Epithelial cell of prostate (primary cell): ENCODE measurements at regions not wholly inside any gene's neighbourhood (a gene's known extent, or its start where the extent isn't known, plus 50 kb on each side); places are given as distances from the start of the nearest gene placed in this dataset.

Experiments used
- DNase-seq: peaks from one replicate; pipeline ENCODE4 v3.0.0-alpha.2; 2011; ENCODE audit warnings: low read depth, low spot score
- H3K27ac ChIP-seq: fragments of 450-650 bp; 2 replicates; pipeline ENCODE4 v1.5.1; 2017; ENCODE audit warnings: mild to moderate bottlenecking

DNA sequence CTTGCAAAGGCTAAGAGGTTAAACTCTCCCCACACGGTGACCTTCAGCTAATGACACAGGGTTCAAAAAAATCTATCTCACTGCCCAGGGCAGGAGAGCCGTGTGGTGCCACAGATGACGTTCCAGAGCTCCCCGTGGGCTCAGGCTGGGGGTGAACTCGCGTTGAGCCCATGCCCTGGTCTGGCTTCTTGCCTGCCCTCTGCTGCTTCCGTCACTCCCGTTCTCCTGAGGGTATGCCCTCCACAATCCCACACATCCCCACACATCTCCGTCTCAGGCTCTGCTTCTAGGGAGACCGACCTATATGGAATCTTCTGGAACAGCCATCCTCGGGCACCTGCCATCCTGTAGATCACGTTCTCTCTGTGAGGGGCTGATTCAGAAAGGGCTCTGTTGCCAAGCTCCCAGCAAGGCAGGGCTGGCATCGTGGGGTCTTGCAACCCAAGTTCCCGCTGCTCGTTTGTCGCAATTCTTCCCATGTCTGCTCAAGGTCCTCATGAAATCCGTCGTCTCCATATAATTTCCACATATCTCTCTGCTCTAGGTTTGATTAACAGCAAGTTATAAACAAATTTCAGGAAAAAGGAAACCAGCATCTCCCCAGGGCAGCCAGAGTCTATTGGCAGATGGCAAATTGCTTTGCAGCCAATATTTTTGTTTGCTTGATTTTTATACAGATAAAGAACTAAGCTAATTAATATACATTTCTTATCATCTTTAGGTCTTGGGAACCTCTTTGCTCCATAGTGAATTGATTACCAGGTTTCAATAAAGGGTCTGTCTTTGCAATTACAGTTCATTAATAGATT lies 278.2 kb downstream of the PTPRU start:
- DNase-seq, result no peak
- H3K27ac ChIP-seq, result no peak overlapping the region

DNA sequence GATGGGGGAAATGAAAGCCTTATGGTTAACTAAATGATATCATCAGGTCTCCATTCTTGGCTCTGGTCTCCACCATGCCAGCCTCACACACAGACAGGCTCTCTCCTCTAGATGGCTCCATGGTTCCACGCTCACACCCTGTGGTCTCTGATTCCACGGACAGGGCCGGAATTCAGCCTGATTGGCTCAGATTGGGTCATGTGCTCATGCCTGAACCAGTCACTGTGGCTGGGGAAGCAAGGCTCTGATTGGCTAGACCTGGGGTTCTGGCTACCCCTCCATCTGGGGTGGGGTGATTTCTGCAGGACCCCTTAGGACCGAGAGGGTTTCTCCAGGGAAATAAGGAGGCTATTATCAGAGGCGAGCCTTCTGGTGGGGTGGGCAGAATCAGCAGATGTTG lies 277.0 kb downstream of the PTPRU start:
- peak; percentile 24 for DNase-seq

DNA sequence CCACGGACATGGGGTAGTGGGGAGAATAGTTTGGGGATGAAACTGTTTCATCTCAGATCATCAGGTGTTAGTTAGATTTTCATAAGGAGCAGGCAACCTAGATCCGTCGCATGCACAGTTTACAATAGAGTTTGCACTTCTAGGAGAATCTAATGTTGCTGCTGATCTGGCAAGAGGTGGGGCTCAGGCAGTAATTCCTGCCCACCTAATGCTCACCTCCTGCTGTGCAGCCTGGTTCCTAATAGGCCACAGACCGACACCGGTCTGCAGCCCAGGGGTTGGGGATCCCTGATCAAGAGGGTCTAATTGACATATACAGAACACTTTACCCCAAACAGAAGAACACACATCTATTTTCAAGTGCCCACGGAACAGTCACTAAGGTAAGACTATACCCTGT lies 275.1 kb downstream of the PTPRU start:
- DNase-seq, result no peak
- H3K27ac ChIP-seq, result no peak overlapping the region

More for the DNA sequence above, 277.0 kb downstream of the PTPRU start:
- H3K27ac ChIP-seq, result no peak overlapping the region

DNA sequence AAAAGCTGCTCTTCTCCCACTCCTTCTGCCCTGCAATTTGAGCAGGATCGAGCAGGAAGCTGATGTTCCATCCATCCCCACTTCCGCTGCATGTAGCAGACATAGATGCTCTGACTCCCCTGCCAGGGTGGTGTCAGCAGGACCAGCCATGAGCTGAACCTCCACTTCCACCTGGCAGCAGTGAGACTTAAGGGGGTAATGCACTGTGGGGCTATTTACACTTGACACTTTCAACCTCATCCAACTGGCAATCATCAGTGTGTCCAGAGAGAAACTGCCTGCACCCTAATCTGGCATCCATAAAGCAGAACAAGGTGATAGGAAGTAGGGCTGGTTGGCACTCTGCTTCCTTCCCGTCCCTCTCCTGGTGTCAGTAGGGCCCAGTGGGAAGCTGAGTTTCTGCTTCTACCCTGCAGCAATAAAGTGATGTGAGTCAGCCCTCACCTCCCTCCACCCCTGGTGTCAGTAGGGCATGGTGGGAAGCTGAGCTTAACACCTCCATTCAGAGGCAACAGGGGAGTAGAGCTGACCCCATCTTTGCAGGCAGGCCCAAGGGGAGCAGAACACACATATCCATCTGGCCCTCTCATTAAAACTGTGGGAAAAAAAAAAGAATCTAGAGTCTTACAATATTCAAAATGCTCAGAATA lies 272.3 kb downstream of the PTPRU start:
- no peak for DNase-seq
- no peak overlapping the region for H3K27ac ChIP-seq

DNA sequence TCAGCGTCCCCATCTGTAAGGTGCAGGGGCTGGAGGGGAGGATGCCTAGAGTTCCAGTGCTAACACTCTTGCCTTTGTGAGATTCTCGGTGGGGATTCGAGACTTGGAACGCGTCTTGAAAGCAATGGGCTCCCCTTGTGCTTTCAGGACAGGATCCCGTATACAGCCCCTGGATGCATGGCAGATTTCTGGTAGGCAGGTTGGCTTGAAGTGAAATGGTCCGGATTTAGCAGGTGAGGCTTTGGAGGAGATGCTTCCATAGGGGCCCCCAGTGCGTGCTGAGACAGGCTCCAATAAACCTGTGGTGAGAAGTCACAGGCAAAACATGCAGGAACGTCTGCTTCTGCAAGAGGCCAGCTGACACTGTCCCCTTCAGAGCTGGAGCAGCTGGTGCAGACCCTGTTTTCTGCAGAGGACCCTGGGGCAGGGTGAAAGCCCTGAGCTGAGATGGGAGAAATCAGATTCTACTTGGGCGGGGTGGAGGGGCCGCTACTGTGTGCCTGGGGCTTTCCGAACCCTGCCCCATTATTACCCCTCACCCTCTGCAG lies 270.4 kb downstream of the PTPRU start:
- H3K27ac ChIP-seq, result no peak overlapping the region
- DNase-seq, result no peak

DNA sequence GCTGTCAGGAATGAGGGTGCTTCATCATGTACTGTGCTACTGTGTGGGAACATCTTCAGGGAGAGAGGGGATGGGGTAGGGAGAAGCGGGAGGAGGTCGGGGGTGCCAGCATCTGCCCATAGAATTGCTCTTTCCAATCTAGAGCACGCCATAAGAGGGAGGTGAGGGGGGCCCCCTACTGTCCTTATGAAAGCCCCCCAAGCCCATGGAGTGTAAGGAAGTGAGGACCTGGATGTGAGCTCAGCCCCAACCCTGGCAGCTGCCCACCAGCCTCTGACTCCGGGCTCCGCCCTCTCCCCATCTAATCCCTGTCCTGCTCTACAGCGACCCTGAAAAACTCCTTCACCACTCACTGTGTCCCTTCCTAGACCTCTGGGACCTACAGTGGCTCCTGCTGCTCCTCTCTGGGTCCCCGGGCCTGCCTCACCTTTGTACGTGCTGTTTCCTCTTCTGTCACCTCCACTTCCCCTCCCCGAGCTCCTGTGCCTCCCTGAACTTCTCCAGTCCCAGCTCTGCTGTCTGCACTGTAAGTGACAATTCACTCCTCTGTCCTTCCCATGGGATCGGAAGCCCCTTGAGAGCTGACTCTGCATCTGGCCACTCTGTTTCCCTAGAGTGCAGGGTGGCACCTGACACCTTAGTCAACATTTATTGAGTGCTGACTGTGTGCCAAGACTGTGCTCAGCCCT lies 269.4 kb downstream of the PTPRU start:
- H3K27ac ChIP-seq, result no peak overlapping the region
- DNase-seq, result no peak

DNA sequence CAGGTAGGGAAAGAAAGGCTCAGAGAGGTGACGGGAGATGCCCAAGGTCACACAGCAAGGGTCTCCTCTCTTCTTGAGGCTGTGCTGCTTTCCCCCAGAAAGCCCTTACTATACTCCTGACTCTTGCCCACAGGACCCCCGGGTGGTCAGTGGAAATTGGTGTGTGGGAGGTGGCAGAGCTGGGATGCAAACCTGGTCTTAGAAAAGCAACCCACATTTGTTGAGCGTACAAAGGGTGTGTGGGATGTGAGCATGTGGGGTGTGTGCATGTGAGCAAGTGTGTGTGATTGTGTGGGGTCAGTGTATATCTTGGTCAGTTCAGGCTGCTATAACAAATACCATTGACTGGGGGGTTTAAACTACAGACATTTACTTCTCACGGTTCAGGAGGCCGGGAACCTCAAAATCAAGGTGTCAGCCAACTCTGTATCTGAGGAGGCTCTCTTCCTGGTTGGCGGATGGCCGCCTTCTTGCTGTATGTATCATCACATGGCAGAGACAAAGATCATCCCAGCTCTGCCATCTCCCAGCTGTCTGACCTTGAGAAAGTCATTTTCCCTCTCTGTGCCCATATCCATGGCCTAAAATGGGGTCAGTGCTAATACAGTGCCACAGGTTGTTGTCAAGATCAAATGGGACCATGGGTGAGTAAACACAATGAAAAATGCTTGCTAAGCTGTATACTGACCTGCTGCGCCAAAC lies 268.5 kb downstream of the PTPRU start:
- no peak overlapping the region for H3K27ac ChIP-seq
- DNase-seq, result no peak

DNA sequence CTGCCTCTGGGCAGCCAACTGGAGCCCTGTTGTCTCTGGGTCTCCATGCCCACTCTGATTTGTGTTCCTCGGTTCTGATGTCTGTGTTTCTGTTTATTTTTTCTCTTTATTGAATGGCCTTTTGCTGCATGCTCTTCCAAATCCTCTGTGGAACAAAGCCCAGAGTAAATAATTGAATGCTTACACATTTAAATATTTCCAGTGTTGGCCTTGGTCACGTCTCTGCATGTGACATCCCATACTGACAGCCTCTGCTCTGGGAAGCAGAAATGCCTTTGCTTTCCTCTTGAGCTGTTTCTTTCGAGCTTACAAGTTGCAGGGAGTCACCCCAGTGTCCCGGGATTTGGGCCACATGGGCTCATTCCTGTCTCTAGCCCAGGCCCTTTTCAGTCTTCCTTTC lies 267.9 kb downstream of the PTPRU start:
- DNase-seq, result no peak
- H3K27ac ChIP-seq, result no peak overlapping the region

DNA sequence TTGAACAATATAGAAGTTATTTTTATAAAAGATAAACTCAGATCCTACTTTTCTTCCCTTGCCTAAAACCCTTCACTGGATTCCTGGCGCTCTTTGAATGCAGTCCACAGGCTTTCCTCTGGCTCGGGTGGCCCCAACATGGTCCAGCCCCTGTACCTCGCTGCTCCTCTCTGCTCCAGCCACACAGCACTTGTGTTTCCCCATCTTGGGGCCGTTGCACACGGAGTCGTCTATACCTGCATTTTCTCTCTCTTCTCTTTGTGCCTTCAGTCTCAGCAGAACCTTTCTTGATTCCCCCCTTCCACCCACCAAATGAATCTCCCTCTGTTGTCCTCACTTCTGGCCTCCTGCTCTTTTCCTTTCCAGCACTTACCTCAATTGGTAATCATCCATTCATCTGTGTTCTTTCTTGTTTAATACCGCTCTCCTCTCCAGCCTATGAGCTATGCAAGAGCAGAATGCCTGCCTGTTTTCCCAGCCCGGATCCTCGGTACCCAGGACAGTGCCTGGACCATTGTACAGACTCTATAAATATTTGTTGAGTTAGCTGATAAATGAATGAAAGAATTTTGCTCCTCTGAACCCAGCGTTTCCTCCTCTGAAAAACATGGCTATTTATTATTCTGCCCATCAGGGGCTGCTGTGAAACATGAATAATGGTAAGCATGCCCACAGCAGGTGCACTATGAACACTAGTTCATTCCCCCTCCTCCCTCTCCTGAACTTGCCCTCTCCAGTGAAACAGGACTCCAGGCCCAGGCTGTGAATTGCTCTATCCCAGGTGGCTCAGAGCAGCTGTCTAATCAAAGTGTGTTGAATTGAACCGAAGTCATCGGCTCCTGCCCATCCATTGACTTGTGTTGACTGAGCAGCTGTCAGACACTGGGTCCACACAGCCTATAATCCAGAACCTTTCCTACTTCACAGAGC lies 266.9 kb downstream of the PTPRU start:
- H3K27ac ChIP-seq, result no peak overlapping the region
- no peak for DNase-seq

DNA sequence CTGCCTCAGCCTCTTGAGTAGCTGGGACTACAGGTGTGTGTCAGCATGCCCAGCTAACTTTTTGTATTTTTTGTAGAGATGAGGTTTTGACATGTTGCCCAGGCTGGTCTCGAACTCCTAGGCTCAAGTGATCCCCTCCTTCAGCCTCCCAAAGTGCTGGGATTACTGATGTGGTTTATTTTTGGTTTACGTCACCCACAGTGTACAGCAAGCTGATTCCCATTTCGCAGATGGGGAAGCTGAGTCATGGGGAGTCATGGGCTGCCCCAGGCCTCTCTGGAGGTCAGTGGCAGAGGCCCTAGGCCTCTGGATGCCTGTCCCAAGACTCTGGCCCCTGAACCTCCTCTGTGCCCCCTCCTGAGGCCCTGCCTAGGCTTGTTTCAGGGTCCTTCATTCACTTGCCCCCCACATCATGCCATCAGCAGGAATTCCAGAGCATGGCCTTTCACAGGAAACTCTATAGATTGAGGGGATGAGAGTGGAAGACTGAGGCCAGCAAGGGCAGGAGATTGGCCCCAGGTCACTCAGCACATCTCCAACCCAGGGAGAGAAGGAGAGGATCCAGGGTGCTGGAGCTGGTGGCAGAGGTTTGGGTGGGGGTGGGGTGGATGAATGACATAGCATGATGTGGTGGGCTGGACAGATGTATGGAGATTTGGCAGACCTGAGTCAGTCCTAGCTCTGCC lies 266.0 kb downstream of the PTPRU start:
- no peak overlapping the region for H3K27ac ChIP-seq
- no peak for DNase-seq

DNA sequence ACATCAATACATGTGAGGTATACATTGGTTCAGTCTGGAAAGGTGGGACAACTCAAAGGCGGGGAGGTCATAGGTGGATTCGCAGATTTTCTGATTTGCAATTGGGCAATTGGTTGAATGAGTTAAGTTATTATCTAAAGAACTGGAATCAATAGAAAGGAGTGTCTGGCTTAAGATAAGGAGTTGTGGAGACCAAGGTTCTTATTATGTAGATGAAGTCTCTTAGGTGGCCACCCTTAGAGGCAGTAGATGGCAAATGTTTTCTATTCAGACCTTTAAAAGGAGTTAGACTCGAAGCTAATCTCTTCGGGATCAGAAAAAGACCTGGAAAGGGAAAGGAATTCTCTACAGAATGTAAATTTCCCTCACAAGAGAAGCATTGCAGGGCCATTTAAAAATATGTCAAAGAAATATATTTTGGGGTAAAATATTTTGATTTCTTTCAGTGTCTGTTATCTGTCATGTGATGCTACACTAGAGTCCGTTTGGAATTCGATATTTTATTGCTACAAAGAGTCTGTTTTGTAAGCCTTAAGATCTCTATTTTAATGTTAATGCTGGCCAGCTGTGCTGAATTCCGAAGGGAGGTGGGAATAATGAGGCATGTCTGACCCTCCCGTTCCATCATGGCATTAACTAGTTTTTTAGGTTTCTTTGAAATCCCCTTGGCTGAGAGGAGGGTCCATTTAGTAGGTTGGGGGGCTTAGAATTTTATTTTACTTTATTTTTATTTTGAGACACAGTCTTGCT lies 265.1 kb downstream of the PTPRU start:
- no peak for DNase-seq
- no peak overlapping the region for H3K27ac ChIP-seq

DNA sequence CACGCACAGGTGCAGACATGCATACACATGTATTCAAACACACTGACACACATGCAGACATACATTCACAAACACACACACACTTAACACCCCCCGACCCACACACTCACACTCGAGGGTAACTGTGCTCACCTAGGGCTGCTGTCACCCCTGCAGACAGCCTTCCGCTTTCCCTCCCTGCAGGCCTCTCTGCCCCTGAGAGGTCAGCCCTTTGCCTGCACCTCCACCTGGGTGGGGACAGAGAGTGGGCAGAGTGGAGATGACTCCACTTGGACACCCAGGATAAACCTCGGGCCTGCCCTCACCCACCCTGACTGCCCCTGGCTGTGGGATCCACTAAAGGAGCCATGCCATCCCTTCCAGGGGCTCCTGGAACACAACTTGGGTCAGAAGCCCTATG lies 264.3 kb downstream of the PTPRU start:
- no peak overlapping the region for H3K27ac ChIP-seq
- DNase-seq, result no peak

DNA sequence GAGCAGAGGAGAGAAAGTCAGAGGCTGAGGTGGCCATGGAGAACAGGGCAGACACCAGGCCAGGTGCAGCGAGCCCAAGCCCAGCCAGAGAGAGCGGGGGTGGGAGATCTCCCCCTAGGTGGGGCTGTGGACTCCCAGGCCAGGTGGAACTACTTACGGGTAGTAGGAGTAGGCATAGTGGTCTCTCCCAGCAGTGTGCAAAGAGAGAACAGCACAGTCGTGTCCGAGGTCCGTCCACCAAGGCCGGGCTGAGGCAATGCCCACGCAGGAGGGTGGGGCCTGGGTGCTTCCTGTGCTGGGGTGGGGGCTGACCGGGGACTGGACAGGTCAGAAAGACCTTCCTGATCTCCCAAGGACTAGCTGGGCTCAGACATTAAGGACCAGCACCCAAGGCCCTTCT lies 263.7 kb downstream of the PTPRU start:
- no peak overlapping the region for H3K27ac ChIP-seq

DNA sequence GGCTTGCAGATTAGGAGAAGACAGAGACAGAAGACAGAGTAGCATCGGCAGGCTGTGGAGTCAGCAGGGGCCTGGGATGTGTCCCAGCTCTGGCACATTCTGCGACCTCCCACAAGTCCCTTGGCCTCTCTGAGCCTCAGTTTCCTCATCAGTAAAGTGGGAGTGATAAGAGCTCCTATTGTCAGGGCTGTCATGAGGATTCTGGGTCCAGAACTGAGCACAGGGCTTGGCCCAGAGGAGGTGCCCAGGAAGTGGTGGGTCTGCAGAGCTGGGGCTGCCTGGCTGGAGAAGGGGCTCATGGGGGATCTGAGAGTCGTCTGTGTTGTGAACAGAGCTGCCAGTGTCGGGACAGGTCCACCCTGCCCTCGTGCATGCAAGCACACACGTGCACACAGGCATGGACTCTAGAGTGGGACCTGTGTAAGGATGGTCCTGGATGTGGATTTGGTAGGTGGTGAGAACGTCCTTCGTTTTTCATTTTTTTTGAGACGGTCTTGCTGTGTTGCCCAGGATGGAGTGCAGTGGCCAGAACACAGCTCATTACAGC lies 262.9 kb downstream of the PTPRU start:
- no peak overlapping the region for H3K27ac ChIP-seq
- no peak for DNase-seq

More for the DNA sequence above, 263.7 kb downstream of the PTPRU start:
- no peak for DNase-seq

DNA sequence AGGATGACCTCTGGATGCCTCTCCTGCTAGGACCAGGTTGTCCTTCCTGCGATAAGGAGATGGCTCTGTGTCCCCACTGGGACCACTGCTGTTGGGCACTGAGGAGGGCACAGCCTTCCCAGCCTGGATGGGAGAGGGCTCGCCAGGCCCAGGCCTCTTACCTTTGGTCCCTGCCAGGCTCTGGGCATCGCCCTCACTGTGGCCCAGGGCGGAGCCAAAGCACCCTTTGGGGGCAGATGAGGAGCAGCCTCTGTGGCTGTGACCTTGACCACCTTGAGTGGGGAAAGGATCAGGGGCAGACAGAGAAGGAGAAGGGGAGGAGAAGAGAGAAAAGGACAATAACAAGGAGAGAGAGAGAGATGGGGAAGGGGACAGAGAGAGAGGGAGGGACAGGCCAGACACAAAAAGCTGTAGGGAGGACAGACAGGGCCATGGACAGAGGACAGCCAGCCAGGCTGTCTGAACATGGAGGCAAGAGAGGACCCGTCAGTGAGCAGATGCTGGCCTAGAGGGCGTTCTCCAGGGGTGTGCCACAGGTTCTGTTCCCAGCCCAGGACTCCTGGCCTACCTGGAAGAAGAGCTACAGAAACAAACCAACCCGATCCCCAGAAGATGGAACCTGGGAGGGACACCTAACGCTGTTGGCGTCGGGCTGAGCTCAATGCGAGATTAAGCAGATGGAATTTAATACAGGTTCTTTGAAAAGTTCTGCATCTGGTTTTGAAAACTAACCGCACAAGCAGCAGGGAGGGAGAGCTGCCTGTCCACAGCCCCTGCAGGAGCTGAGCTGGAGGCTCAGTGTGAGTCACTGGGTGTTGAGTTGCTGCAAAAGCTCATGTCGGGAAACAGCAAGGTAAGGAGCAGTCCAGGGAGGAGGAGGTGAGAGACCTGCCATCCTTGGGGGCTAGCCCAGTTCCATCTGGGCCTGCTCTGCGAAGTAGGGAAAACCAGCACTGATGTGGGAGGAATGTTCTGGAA lies 262.1 kb downstream of the PTPRU start:
- DNase-seq, result no peak
- no peak overlapping the region for H3K27ac ChIP-seq

DNA sequence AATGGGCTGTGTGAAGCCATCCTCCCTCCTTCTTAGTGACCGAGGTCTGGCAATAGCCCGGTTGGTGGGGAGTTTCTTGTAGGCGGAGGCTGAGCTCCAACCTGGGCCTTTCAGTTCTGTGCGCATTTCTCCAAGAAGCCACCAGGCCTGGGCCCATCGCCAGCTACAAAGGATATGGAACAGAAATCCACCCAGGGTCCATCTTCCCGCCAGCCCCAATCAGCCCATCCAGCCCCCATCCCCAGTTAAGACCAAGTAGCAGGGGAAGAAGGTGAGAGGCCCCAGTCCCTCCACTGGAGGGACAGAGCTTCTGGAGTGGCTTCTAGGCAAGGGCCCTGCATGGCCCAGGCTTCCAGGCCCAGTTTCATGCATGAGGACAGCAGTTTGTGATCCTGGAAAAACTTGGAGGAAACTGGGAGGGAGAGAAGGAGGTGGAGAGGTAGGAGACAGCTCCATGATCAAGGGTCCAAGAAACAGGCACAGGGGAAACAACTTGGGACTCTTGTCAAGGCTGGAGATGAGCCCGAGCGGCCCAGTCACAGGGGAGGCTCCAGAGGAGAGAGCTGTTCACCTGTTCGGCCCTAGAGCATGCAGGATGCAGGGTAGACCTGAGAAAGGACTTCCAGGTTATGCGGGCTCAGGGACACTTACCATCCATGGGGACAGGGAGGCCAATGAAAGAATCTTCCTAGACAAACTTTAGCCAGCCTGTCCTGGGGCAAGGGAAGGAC lies 261.2 kb downstream of the PTPRU start:
- H3K27ac ChIP-seq, result no peak overlapping the region
- DNase-seq, result no peak
